ENCODE measurements at regions not wholly inside any gene's neighbourhood (a gene's known extent, or its start where the extent isn't known, plus 50 kb on each side); places are given as distances from the start of the nearest gene placed in this dataset.

GRCh38 chr18:2150566-2150965 is 420.7 kb downstream of the METTL4 start:
- TF ChIP-seq POLR2AphosphoS5 (IDR thresholded peaks at IDR 0.05; ENCODE audit: borderline replicate concordance, low read depth, low read length): no peak
- TF ChIP-seq EZH2 (IDR thresholded peaks at IDR 0.05): no peak
